H9 (cell line): ENCODE measurements at regions not wholly inside any gene's neighbourhood (a gene's known extent, or its start where the extent isn't known, plus 50 kb on each side); places are given as distances from the start of the nearest gene placed in this dataset.

ENCODE experiments used
- DNase-seq: peaks from one replicate; pipeline ENCODE4 v3.0.0-alpha.2; 2017
- H2AFZ ChIP-seq: one replicate; pipeline ENCODE4 v1.6.1; 2013; ENCODE audit warnings: mild to moderate bottlenecking, low read length, control low read depth, moderate library complexity
- H2AK5ac ChIP-seq: 2 replicates; pipeline ENCODE4 v1.6.1; 2013; ENCODE audit warnings: low read length, control low read depth, mixed read lengths; ENCODE audit not compliant: insufficient read length
- H2BK120ac ChIP-seq: one replicate; pipeline ENCODE4 v1.6.1; 2013; ENCODE audit warnings: low read depth, mild to moderate bottlenecking, low read length, control low read depth, inconsistent platforms; ENCODE audit not compliant: poor library complexity, severe bottlenecking
- H2BK12ac ChIP-seq: 2 replicates; pipeline ENCODE4 v1.6.1; 2013; ENCODE audit warnings: low read length, control low read depth, mixed read lengths, low read depth; ENCODE audit not compliant: insufficient read length
- H2BK15ac ChIP-seq: 2 replicates; pipeline ENCODE4 v1.6.1; 2013; ENCODE audit warnings: low read depth, low read length, control low read depth
- H2BK20ac ChIP-seq: one replicate; pipeline ENCODE4 v1.6.1; 2013; ENCODE audit warnings: low read depth, mild to moderate bottlenecking, low read length, control low read depth, inconsistent platforms; ENCODE audit not compliant: poor library complexity, severe bottlenecking
- H2BK5ac ChIP-seq: 2 replicates; pipeline ENCODE4 v1.6.1; 2013; ENCODE audit warnings: low read length, control low read depth, mixed read lengths; ENCODE audit not compliant: insufficient read length
- H3K14ac ChIP-seq: 2 replicates; pipeline ENCODE4 v1.6.1; 2013; ENCODE audit warnings: low read length, control low read depth; ENCODE audit not compliant: insufficient read depth
- H3K18ac ChIP-seq: 2 replicates; pipeline ENCODE4 v1.6.1; 2013; ENCODE audit warnings: low read depth, mild to moderate bottlenecking, mixed read lengths, low read length, control low read depth; ENCODE audit not compliant: insufficient read length
- H3K23ac ChIP-seq: 2 replicates; pipeline ENCODE4 v1.6.1; 2013; ENCODE audit warnings: low read length, control low read depth, mixed read lengths, low read depth; ENCODE audit not compliant: insufficient read length
- H3K23me2 ChIP-seq: 2 replicates; pipeline ENCODE4 v1.6.1; 2013; ENCODE audit warnings: low read depth, mild to moderate bottlenecking, mixed read lengths, low read length, control low read depth; ENCODE audit not compliant: insufficient read length, poor library complexity, severe bottlenecking
- H3K27ac ChIP-seq: 2 replicates; pipeline ENCODE4 v1.5.1; 2013; ENCODE audit warnings: low read length, control low read depth, mixed read lengths, low read depth; ENCODE audit not compliant: insufficient read length
- H3K27me3 ChIP-seq: 2 replicates; pipeline ENCODE4 v1.6.1; 2013; ENCODE audit warnings: low read length, control low read depth, inconsistent platforms; ENCODE audit not compliant: insufficient read depth
- H3K4ac ChIP-seq: 2 replicates; pipeline ENCODE4 v1.6.1; 2013; ENCODE audit warnings: low read depth, mild to moderate bottlenecking, control low read depth, inconsistent platforms, low read length, moderate library complexity
- H3K4me1 ChIP-seq: 2 replicates; pipeline ENCODE4 v1.6.1; 2013; ENCODE audit warnings: low read length, control low read depth, inconsistent platforms; ENCODE audit not compliant: insufficient read depth
- H3K4me2 ChIP-seq: 2 replicates; pipeline ENCODE4 v1.6.1; 2013; ENCODE audit warnings: low read length, control low read depth, mixed read lengths; ENCODE audit not compliant: insufficient read length, insufficient read depth
- H3K56ac ChIP-seq: 2 replicates; pipeline ENCODE4 v1.6.1; 2013; ENCODE audit warnings: low read depth, mild to moderate bottlenecking, mixed read lengths, low read length, control low read depth; ENCODE audit not compliant: insufficient read length
- H3K79me1 ChIP-seq: 2 replicates; pipeline ENCODE4 v1.6.1; 2013; ENCODE audit warnings: low read depth, mild to moderate bottlenecking, moderate library complexity, low read length, control low read depth, inconsistent platforms; ENCODE audit not compliant: insufficient read depth, poor library complexity, severe bottlenecking
- H3K79me2 ChIP-seq: 2 replicates; pipeline ENCODE4 v1.6.1; 2013; ENCODE audit warnings: low read length, control low read depth, inconsistent platforms; ENCODE audit not compliant: insufficient read depth
- H3K9ac ChIP-seq: 2 replicates; pipeline ENCODE4 v1.6.1; 2013; ENCODE audit warnings: low read length, control low read depth, mixed read lengths; ENCODE audit not compliant: insufficient read length; ENCODE audit errors: extremely low read depth
- H3K9me3 ChIP-seq: one replicate; pipeline ENCODE4 v1.6.1; 2013; ENCODE audit warnings: low read depth, low read length, inconsistent platforms; ENCODE audit not compliant: control insufficient read depth
- H3T11ph ChIP-seq: one replicate; pipeline ENCODE4 v1.6.1; 2013; ENCODE audit warnings: mild to moderate bottlenecking, low read length, control low read depth, inconsistent platforms
- H4K20me1 ChIP-seq: one replicate; pipeline ENCODE4 v1.6.1; 2013; ENCODE audit not compliant: control insufficient read depth, insufficient read length, insufficient read depth
- H4K5ac ChIP-seq: 2 replicates; pipeline ENCODE4 v1.6.1; 2013; ENCODE audit warnings: low read depth, mild to moderate bottlenecking, mixed read lengths, low read length, control low read depth; ENCODE audit not compliant: insufficient read length
- H4K8ac ChIP-seq: replicated peaks from 2 replicates; pipeline ENCODE4 v1.6.1; 2013; ENCODE audit warnings: low read length, control low read depth, mixed read lengths, low read depth; ENCODE audit not compliant: insufficient read length
- H4K91ac ChIP-seq: 2 replicates; pipeline ENCODE4 v1.6.1; 2013; ENCODE audit warnings: low read depth, mild to moderate bottlenecking, moderate library complexity, mixed read lengths, low read length, control low read depth; ENCODE audit not compliant: insufficient read length
- H3K27ac Mint-ChIP-seq, 3 experiments: 2 replicates in 2 of 3; 3 replicates in 1 of 3; pipeline ENCODE4 v1.8.0; 2020 to 2021; ENCODE audit warnings: mixed read lengths in 3 of 3, mild to moderate bottlenecking in 1 of 3, moderate library complexity in 1 of 3
- H3K27me3 Mint-ChIP-seq: 2 replicates; pipeline ENCODE4 v1.8.0; 2021; ENCODE audit warnings: low read depth, mild to moderate bottlenecking, moderate library complexity, mixed read lengths
- H3K36me3 Mint-ChIP-seq, 3 experiments: 2 replicates in 2 of 3; 3 replicates in 1 of 3; pipeline ENCODE4 v1.8.0; 2020 to 2021; ENCODE audit warnings: low read depth in 3 of 3, mixed read lengths in 3 of 3; ENCODE audit not compliant: insufficient read depth in 1 of 3
- H3K4me1 Mint-ChIP-seq, 2 experiments: 2 replicates each; pipeline ENCODE4 v1.8.0; 2020; ENCODE audit warnings: mixed read lengths in 2 of 2
- H3K4me3 Mint-ChIP-seq, 2 experiments: 2 replicates in 1 of 2; 3 replicates in 1 of 2; pipeline ENCODE4 v1.8.0; 2020 to 2021; ENCODE audit warnings: mild to moderate bottlenecking in 2 of 2, mixed read lengths in 2 of 2, moderate library complexity in 1 of 2
- H3K9me3 Mint-ChIP-seq, 2 experiments: 2 replicates in 1 of 2; 3 replicates in 1 of 2; pipeline ENCODE4 v1.8.0; 2020; ENCODE audit warnings: mild to moderate bottlenecking in 2 of 2, mixed read lengths in 2 of 2, moderate library complexity in 1 of 2
- CTCF ChIP-seq: fragments of 200-600 bp; sonication (generic); conservative IDR thresholded peaks from 3 replicates; pipeline ENCODE4 v1.8.0; 2021; ENCODE audit warnings: antibody characterized with exemption, mild to moderate bottlenecking
- WGBS: extraction: QIAGEN DNeasy Blood & Tissue Kit; methylation state at CpG from one replicate; pipeline ENCODE4 v1.1.7; 2013; ENCODE audit warnings: missing lambda C conversion rate, low lambda C conversion rate, mixed read lengths; ENCODE audit not compliant: insufficient read length; ENCODE audit errors: extremely low coverage; 5-methylcytosine and 5-hydroxymethylcytosine counted together

GRCh38 chr3:64308931-64309330, 83.7 kb upstream of the PRICKLE2 start:
- H3K14ac ChIP-seq = no peak overlapping the region
- no peak overlapping the region for H3K4ac ChIP-seq
- no peak overlapping the region for H2BK20ac ChIP-seq
- H3T11ph ChIP-seq = no peak overlapping the region
- H3K27me3 Mint-ChIP-seq = no peaks in the 10 kb centered on the region
- WGBS = no CpG with 5 or more reads among the region's 1 CpG
- H3K9me3 ChIP-seq = no peaks in the 10 kb centered on the region
- no peak overlapping the region for H2AFZ ChIP-seq
- no peak overlapping the region for H4K5ac ChIP-seq
- H3K79me2 ChIP-seq = no peaks in the 10 kb centered on the region
- no peak overlapping the region for H4K8ac ChIP-seq
- no peaks in the 10 kb centered on the region for H3K9me3 Mint-ChIP-seq
- no peaks in the 10 kb centered on the region for H3K79me1 ChIP-seq
- H3K4me2 ChIP-seq = no peak overlapping the region
- H3K27me3 ChIP-seq = no peaks in the 10 kb centered on the region
- H2BK15ac ChIP-seq = no peak overlapping the region
- H4K20me1 ChIP-seq = no peaks in the 10 kb centered on the region
- no peak overlapping the region for H3K27ac ChIP-seq
- H2BK5ac ChIP-seq = no peak overlapping the region
- H2BK120ac ChIP-seq = no peak overlapping the region
- H3K56ac ChIP-seq = no peak overlapping the region
- H2BK12ac ChIP-seq = no peak overlapping the region
- H3K27ac Mint-ChIP-seq = no peak overlapping the region
- H3K9ac ChIP-seq = no peak overlapping the region
- H3K18ac ChIP-seq = no peak overlapping the region
- no peak overlapping the region for H3K23ac ChIP-seq
- DNase-seq = no peak
- no peaks in the 10 kb centered on the region for H3K4me1 ChIP-seq
- TF ChIP-seq CTCF = no peak
- no peak overlapping the region for H2AK5ac ChIP-seq
- no peak overlapping the region for H4K91ac ChIP-seq
- H3K4me3 Mint-ChIP-seq = no peak overlapping the region
- no peaks in the 10 kb centered on the region for H3K23me2 ChIP-seq
- H3K36me3 Mint-ChIP-seq = no peaks in the 10 kb centered on the region; a peak in 1 of 7 replicates
- H3K4me1 Mint-ChIP-seq = no peaks in the 10 kb centered on the region
